ENCODE measurements at regions not wholly inside any gene's neighbourhood (a gene's known extent, or its start where the extent isn't known, plus 50 kb on each side); places are given as distances from the start of the nearest gene placed in this dataset.

DNA sequence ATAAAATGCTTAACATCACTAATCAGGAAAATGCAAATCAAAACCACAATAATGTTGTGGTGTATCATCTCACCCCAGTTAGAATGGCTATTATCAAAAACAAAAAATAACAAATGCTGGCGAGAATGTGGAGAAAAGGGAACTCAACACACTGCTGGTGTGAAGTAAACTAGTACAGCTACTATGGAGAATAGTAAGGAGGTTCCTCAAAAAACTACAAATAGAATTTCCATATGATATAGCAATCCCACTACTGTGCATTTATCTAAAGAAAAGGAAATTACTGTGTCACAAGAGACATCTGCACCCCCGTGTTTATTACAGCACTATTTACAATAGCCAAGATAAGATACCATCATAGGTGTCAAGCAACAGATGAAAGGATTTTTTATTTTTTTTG lies 214.5 kb upstream of the RASA1 start:
- Histone ChIP-seq H3K4me1 (ENCODE audit: control insufficient read depth in 3 of 3, insufficient read depth in 3 of 3, low read length in 3 of 3) (no peaks in the 10 kb centered on the region), H3K27ac (ENCODE audit: low read depth, low read length) (no peak overlapping the region), H3K36me3 (ENCODE audit: control insufficient read depth in 3 of 3, insufficient read depth in 3 of 3, low read length in 3 of 3) (no peaks in the 10 kb centered on the region), H3K9me3 (ENCODE audit: control insufficient read depth in 3 of 3, low read length in 3 of 3) (peaks cover 0 to 4% (median 0%) of the 10 kb centered on the region in 3 donors), H3K4me3 (ENCODE audit: low read length in 3 of 3) (no peak overlapping the region), H3K9ac (ENCODE audit: low read depth in 1 of 3, low read length in 3 of 3) (no peak overlapping the region), H3K27me3 (ENCODE audit: control insufficient read depth in 3 of 3, insufficient read depth in 3 of 3, low read length in 3 of 3) (no peaks in the 10 kb centered on the region)

DNA sequence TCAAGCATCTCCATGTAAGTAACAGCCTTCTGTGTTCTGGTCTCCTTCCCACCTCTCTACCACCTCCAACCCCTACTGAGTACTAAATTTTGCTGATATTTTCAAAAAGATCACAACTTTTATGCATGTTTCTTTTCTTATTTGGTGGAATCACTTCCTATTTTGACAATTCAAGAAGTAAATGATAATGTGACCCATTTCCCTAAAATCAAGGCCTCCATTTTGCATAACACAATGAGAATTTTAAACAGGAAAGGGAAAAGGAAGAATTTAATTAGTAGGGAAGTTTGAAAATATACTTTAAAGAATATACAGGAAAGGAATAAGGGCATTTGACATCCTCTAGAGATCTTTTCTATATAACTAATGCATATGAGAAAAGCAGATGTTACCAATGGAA lies 212.9 kb upstream of the RASA1 start:
- no peak overlapping the region for H3K4me3 ChIP-seq (ENCODE audit: low read length in 3 of 3)
- no peaks in the 10 kb centered on the region for H3K4me1 ChIP-seq (ENCODE audit: control insufficient read depth in 3 of 3, insufficient read depth in 3 of 3, low read length in 3 of 3)
- H3K27me3 ChIP-seq (ENCODE audit: control insufficient read depth in 3 of 3, insufficient read depth in 3 of 3, low read length in 3 of 3) = no peaks in the 10 kb centered on the region
- H3K36me3 ChIP-seq (ENCODE audit: control insufficient read depth in 3 of 3, insufficient read depth in 3 of 3, low read length in 3 of 3) = no peaks in the 10 kb centered on the region
- peaks cover 0 to 3% (median 0%) of the 10 kb centered on the region in 3 donors for H3K9me3 ChIP-seq (ENCODE audit: control insufficient read depth in 3 of 3, low read length in 3 of 3)
- H3K9ac ChIP-seq (ENCODE audit: low read depth in 1 of 3, low read length in 3 of 3) = no peak overlapping the region
- H3K27ac ChIP-seq (ENCODE audit: low read depth, low read length) = no peak overlapping the region

DNA sequence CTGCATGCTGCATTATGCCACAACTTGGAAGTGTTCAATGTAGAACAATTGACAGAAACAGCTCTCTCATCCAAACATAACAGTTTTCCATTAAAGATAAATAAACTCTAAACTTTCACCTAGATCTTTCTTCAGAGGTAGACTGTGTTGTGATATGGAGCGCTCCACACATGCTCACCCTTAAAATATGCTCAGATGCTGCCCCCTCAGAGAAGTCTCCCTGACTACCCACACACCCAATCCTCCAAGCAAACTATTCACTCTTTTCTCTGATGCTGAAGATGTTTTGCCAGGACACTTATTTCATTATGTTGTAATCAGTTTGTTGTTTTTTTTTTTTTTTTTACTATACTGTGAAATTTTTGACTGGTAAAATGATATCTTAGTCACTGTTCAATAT lies 206.6 kb upstream of the RASA1 start:
- Histone ChIP-seq H3K9ac (ENCODE audit: low read depth in 1 of 3, low read length in 3 of 3) (no peak overlapping the region), H3K27me3 (ENCODE audit: control insufficient read depth in 3 of 3, insufficient read depth in 3 of 3, low read length in 3 of 3) (no peaks in the 10 kb centered on the region), H3K4me1 (ENCODE audit: control insufficient read depth in 3 of 3, insufficient read depth in 3 of 3, low read length in 3 of 3) (no peaks in the 10 kb centered on the region), H3K27ac (ENCODE audit: low read depth, low read length) (no peak overlapping the region), H3K36me3 (ENCODE audit: control insufficient read depth in 3 of 3, insufficient read depth in 3 of 3, low read length in 3 of 3) (no peaks in the 10 kb centered on the region), H3K9me3 (ENCODE audit: control insufficient read depth in 3 of 3, low read length in 3 of 3) (no peaks in the 10 kb centered on the region), H3K4me3 (ENCODE audit: low read length in 3 of 3) (no peak overlapping the region)

DNA sequence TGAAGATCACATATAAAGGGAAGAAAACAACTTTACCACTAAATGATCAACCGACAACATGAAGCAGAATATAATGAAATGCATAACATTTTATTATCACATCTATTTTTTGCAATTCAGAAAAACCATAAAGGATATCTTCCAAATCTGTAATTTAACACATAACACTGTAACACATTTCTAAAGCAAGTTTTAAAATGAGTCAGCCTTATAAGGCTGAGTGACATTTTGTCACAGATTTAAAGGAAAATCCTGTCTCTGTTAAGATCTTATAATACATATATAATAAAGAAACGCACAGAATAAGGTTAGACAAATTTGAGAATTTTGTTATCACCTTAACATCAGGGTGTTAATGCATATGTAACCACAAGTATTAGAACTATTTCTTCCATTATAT lies 198.4 kb upstream of the RASA1 start:
- no peaks in the 10 kb centered on the region for H3K9me3 ChIP-seq (ENCODE audit: control insufficient read depth in 3 of 3, low read length in 3 of 3)
- H3K4me3 ChIP-seq (ENCODE audit: low read length in 3 of 3) = no peak overlapping the region
- no peaks in the 10 kb centered on the region for H3K36me3 ChIP-seq (ENCODE audit: control insufficient read depth in 3 of 3, insufficient read depth in 3 of 3, low read length in 3 of 3)
- H3K27ac ChIP-seq (ENCODE audit: low read depth, low read length) = no peak overlapping the region
- H3K4me1 ChIP-seq (ENCODE audit: control insufficient read depth in 3 of 3, insufficient read depth in 3 of 3, low read length in 3 of 3) = no peaks in the 10 kb centered on the region
- no peak overlapping the region for H3K9ac ChIP-seq (ENCODE audit: low read depth in 1 of 3, low read length in 3 of 3)
- no peaks in the 10 kb centered on the region for H3K27me3 ChIP-seq (ENCODE audit: control insufficient read depth in 3 of 3, insufficient read depth in 3 of 3, low read length in 3 of 3)

DNA sequence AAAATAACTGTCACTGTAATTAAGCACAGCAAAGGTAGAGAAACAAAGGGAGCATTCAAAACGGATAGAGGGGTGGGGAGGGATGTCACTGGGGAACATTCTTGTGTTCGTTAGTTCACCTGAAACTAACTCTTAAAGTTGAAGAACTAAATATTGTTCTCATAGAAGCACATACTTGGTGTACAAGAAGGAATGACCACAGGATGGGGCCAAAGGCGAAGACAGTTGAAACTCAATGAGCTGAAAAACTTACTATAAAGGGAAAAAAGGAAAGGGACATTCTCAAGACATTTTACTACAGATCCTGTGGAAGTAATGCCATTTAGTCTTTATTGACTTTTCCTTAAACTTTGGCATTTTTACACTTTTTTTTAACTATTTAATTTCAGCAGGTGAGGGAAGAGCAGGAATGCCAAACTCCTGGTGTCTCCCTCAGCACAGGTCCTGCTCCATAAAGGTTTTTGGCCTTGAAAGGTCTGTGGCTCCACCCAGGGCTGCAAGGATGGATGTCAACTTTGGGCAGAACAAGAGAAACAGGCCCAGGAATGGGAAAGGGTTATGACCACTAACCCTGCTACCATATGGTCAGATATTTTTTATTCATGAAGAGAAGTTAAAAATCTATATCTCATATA lies 197.6 kb upstream of the RASA1 start:
- Histone ChIP-seq H3K4me1 (ENCODE audit: control insufficient read depth in 3 of 3, insufficient read depth in 3 of 3, low read length in 3 of 3) (no peaks in the 10 kb centered on the region), H3K9me3 (ENCODE audit: control insufficient read depth in 3 of 3, low read length in 3 of 3) (no peaks in the 10 kb centered on the region), H3K4me3 (ENCODE audit: low read length in 3 of 3) (no peak overlapping the region), H3K9ac (ENCODE audit: low read depth in 1 of 3, low read length in 3 of 3) (no peak overlapping the region), H3K36me3 (ENCODE audit: control insufficient read depth in 3 of 3, insufficient read depth in 3 of 3, low read length in 3 of 3) (no peaks in the 10 kb centered on the region), H3K27me3 (ENCODE audit: control insufficient read depth in 3 of 3, insufficient read depth in 3 of 3, low read length in 3 of 3) (no peaks in the 10 kb centered on the region), H3K27ac (ENCODE audit: low read depth, low read length) (no peak overlapping the region)

DNA sequence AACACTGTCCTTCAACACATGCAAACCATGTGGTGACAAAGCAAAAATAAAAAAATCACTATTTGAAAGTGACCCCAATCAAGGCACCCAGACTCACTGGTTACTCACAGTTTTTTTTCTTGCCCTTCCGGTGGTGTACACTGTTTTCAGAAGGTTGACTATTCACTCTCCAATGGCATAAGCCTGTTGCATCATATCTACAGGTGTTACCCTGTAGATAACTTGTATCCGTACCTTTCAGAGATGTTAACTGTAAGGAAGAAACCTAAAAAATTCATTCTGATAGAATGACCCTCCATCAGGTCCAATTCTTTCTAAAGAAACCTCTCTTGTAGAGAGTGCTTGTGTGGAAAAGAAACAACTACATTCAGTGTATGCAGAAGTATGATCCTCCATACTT lies 193.6 kb upstream of the RASA1 start:
- H3K4me3 ChIP-seq (ENCODE audit: low read length in 3 of 3) = no peak overlapping the region
- H3K4me1 ChIP-seq (ENCODE audit: control insufficient read depth in 3 of 3, insufficient read depth in 3 of 3, low read length in 3 of 3) = no peaks in the 10 kb centered on the region
- H3K9me3 ChIP-seq (ENCODE audit: control insufficient read depth in 3 of 3, low read length in 3 of 3) = no peaks in the 10 kb centered on the region
- no peak overlapping the region for H3K27ac ChIP-seq (ENCODE audit: low read depth, low read length)
- H3K9ac ChIP-seq (ENCODE audit: low read depth in 1 of 3, low read length in 3 of 3) = no peak overlapping the region
- H3K27me3 ChIP-seq (ENCODE audit: control insufficient read depth in 3 of 3, insufficient read depth in 3 of 3, low read length in 3 of 3) = no peaks in the 10 kb centered on the region
- no peaks in the 10 kb centered on the region for H3K36me3 ChIP-seq (ENCODE audit: control insufficient read depth in 3 of 3, insufficient read depth in 3 of 3, low read length in 3 of 3)

DNA sequence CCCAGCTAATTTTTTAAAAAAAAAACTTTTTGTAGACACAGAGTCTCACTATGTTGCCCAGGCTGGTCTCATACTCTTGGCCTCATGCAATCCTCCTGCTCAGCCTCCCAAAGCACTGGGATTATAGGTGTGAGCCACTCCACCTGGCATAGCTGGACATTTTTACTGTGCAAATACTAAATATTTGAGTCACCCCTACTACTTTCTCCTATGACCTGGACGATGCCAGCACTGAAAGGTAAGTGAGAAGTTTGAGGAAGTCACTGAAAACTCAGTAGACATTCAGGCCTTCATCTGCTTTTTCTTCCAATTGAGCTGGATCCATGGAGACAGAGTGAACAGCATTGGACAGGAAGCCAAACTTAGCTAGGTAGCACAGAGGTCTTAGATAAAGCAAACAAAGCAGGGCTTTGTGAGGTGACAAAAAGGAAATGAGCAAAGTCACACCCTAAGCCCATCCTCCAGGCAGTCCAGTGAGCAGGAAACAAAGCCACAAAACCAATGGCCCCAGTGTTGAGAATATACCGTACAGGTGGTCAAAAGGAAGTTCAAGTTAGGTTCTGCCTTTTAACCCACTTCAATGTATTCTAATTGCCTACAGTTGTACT lies 192.6 kb upstream of the RASA1 start:
- no peaks in the 10 kb centered on the region for H3K4me1 ChIP-seq (ENCODE audit: control insufficient read depth in 3 of 3, insufficient read depth in 3 of 3, low read length in 3 of 3)
- H3K9ac ChIP-seq (ENCODE audit: low read depth in 1 of 3, low read length in 3 of 3) = no peak overlapping the region
- no peaks in the 10 kb centered on the region for H3K27me3 ChIP-seq (ENCODE audit: control insufficient read depth in 3 of 3, insufficient read depth in 3 of 3, low read length in 3 of 3)
- no peak overlapping the region for H3K4me3 ChIP-seq (ENCODE audit: low read length in 3 of 3)
- no peaks in the 10 kb centered on the region for H3K36me3 ChIP-seq (ENCODE audit: control insufficient read depth in 3 of 3, insufficient read depth in 3 of 3, low read length in 3 of 3)
- no peak overlapping the region for H3K27ac ChIP-seq (ENCODE audit: low read depth, low read length)
- no peaks in the 10 kb centered on the region for H3K9me3 ChIP-seq (ENCODE audit: control insufficient read depth in 3 of 3, low read length in 3 of 3)

DNA sequence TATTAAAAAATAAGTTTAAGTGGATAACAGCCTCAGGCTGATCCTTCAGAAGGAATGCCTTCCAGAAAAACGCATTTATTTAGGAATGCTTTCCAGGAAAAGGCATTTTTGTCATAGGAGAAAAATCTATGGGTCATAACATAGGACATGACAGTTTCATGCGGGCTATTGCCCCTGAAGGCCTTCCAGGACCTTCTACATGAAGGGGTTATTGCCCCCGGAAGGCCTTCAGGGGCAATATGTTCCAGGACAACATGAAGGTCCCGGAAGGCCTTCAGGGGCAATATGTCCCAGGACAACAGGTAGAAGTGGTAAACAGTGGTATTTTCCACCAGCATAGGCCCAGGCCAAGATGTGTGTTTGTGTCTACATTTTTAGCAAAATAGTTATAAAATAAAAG lies 191.3 kb upstream of the RASA1 start:
- H3K27ac ChIP-seq (ENCODE audit: low read depth, low read length) = no peak overlapping the region
- H3K4me1 ChIP-seq (ENCODE audit: control insufficient read depth in 3 of 3, insufficient read depth in 3 of 3, low read length in 3 of 3) = no peaks in the 10 kb centered on the region
- H3K36me3 ChIP-seq (ENCODE audit: control insufficient read depth in 3 of 3, insufficient read depth in 3 of 3, low read length in 3 of 3) = no peaks in the 10 kb centered on the region
- H3K9ac ChIP-seq (ENCODE audit: low read depth in 1 of 3, low read length in 3 of 3) = no peak overlapping the region
- no peak overlapping the region for H3K4me3 ChIP-seq (ENCODE audit: low read length in 3 of 3)
- no peaks in the 10 kb centered on the region for H3K9me3 ChIP-seq (ENCODE audit: control insufficient read depth in 3 of 3, low read length in 3 of 3)
- no peaks in the 10 kb centered on the region for H3K27me3 ChIP-seq (ENCODE audit: control insufficient read depth in 3 of 3, insufficient read depth in 3 of 3, low read length in 3 of 3)

DNA sequence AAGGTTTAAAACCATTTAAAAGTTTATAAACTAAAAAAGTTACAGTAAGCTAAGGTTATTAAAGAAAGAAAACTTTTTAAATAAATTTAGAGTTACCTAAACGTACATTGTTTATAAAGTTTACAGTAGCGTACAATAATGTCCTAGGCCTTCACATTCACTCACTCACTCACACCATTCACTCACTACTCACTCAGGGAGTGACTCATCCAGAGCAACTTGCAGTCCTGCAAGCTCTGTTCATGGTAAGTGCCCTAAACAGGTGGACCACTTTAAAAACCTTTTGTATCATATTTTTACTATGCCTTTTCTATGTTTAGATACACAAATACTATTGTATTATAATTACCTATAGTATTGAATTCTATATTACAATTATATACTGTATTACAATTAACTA lies 190.8 kb upstream of the RASA1 start:
- Histone ChIP-seq H3K4me1 (ENCODE audit: control insufficient read depth in 3 of 3, insufficient read depth in 3 of 3, low read length in 3 of 3) (no peaks in the 10 kb centered on the region), H3K9me3 (ENCODE audit: control insufficient read depth in 3 of 3, low read length in 3 of 3) (no peaks in the 10 kb centered on the region), H3K4me3 (ENCODE audit: low read length in 3 of 3) (no peak overlapping the region), H3K27me3 (ENCODE audit: control insufficient read depth in 3 of 3, insufficient read depth in 3 of 3, low read length in 3 of 3) (no peaks in the 10 kb centered on the region), H3K27ac (ENCODE audit: low read depth, low read length) (no peak overlapping the region), H3K9ac (ENCODE audit: low read depth in 1 of 3, low read length in 3 of 3) (no peak overlapping the region), H3K36me3 (ENCODE audit: control insufficient read depth in 3 of 3, insufficient read depth in 3 of 3, low read length in 3 of 3) (no peaks in the 10 kb centered on the region)

DNA sequence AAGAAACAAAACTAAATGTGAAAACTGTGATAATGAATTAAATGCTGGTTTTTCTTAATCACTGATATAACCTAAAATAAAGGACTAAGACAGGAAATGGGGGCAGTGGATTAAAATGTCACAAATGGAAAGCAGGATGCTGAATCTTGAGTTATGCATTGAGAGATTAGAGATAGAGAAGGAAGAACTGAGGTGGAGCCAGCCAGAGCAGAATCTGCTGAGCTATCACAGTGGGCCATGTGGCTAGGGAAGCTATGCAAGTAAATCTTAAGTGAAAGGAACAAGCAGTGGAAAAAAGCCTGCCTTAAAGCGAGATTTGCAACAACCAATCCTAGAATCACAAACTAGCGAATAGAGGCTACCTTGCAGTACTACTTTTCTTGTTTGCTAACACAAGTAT lies 188.5 kb upstream of the RASA1 start:
- no peak overlapping the region for H3K9ac ChIP-seq (ENCODE audit: low read depth in 1 of 3, low read length in 3 of 3)
- no peaks in the 10 kb centered on the region for H3K27me3 ChIP-seq (ENCODE audit: control insufficient read depth in 3 of 3, insufficient read depth in 3 of 3, low read length in 3 of 3)
- H3K27ac ChIP-seq (ENCODE audit: low read depth, low read length) = no peak overlapping the region
- H3K9me3 ChIP-seq (ENCODE audit: control insufficient read depth in 3 of 3, low read length in 3 of 3) = no peaks in the 10 kb centered on the region
- H3K4me3 ChIP-seq (ENCODE audit: low read length in 3 of 3) = no peak overlapping the region
- H3K4me1 ChIP-seq (ENCODE audit: control insufficient read depth in 3 of 3, insufficient read depth in 3 of 3, low read length in 3 of 3) = no peaks in the 10 kb centered on the region
- H3K36me3 ChIP-seq (ENCODE audit: control insufficient read depth in 3 of 3, insufficient read depth in 3 of 3, low read length in 3 of 3) = no peaks in the 10 kb centered on the region

Data from skeletal muscle tissue (tissue), 3 donors.